ENCODE measurements at regions not wholly inside any gene's neighbourhood (a gene's known extent, or its start where the extent isn't known, plus 50 kb on each side); places are given as distances from the start of the nearest gene placed in this dataset.
"Not testable (repeated sequence)": the region's sequence is repeated elsewhere in the genome, so short reads cannot be mapped to it uniquely, and the experiment has no call there.

GRCh38 chr11:87970762-87971161, 204.5 kb downstream of the RAB38 start:
- DNase-seq: no peak

- DNase-seq: no peak
Measured at GRCh38 chr11:87967459-87967858, 207.8 kb downstream of the RAB38 start.

DNA sequence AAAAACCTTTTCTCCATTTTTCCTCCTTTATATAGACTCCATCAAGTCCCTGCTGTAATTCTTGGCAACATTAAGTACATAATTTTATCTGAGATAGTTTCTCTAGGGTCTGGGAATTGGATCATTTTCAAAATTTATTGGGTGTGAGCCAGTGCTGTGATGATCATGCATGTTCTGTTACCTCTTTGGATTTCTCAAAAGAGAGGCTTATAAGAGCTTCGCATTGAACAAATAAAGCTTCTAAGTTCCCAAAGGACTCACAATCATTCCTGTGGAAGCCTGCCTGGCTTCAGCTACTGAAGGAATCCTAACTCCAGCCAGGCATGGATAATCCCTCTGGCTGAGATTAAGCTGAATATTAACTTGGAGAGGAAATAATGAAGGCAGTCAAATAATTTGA, 208.5 kb downstream of the RAB38 start:
- DNase-seq: no peak

GRCh38 chr11:87966216-87966615, 209.0 kb downstream of the RAB38 start:
- DNase-seq: no peak

DNA sequence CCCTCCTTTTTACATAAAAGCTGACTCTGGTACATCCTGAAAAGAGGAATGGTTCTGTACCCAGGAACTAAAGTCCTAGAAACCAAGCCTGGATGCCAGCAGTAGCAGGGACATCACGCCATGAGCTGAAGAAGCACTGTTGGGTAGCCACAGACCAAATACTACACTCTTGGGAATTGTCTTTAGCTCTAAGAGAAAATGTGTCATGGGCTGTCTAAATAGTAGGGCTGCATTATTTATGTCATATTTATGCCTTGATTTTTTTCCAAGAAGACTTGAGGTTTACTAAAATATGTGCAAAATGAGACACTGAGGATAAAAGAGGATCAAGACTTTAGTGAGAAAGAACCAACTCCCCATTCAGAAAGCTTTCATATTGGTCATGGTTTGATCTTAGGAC, 213.6 kb downstream of the RAB38 start:
- DNase-seq: no peak

- no peak for DNase-seq
Measured at GRCh38 chr11:87957961-87958360, 217.3 kb downstream of the RAB38 start.

- DNase-seq: no peak
Measured at GRCh38 chr11:87954476-87954875, 220.8 kb downstream of the RAB38 start.

- DNase-seq: no peak
Measured at GRCh38 chr11:87942786-87943185, 232.5 kb downstream of the RAB38 start.

GRCh38 chr11:87934182-87934581, 241.1 kb downstream of the RAB38 start:
- no peak for DNase-seq

DNA sequence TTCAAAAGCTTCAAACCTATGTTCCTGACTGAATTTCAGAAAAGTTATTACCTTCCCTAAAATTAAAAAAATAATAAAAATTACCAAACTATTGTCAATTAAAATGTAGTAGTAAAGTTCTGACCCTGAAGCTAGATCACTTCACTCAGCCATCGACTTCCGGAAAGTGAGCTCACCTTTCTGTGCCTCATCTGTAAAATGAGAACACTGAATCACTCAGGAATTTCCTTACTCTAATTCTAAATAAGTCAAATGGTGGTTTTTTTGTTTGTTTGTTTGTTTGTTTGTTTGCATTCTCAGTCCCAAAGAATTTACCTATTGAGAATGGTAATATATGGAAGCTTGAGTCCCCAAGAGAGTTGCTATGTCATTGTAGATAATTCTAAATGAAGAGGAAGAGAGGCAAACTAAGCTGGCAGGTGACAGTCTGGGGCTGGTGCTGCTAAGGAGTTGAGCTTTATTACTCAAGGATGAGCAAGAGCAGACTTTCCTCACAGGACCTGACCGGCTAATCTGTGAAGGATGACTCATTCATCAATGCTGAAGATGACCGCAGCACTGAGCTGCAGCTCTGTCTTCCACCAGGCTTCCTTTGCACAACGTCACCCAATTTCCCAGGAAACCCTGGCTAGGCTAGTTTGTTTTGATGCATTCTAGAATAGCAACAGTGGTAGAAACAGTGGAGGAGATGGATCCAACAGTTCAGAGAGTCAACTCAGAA, 248.8 kb downstream of the RAB38 start:
- no peak for DNase-seq

GRCh38 chr11:87924125-87924524, 251.1 kb downstream of the RAB38 start:
- no peak for DNase-seq

DNA sequence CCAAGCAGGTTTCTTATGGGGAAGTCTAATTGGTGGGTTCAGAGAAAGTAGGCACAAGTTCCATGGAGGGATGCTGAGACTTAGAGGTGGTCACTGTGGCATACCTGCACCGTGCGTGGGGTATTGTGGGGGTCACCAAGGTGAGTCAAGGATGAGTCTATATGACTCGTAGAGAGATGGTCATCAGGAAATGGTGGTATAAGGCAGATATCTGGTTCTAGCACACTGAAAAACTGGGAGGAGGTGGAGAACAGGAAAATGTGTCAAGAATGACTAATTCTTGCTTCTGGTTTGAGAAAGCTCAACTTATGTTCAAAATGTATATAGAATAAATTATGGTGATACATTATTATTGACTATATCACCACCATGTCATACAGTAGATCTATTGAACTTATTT, 258.1 kb downstream of the RAB38 start:
- no peak for DNase-seq

DNA sequence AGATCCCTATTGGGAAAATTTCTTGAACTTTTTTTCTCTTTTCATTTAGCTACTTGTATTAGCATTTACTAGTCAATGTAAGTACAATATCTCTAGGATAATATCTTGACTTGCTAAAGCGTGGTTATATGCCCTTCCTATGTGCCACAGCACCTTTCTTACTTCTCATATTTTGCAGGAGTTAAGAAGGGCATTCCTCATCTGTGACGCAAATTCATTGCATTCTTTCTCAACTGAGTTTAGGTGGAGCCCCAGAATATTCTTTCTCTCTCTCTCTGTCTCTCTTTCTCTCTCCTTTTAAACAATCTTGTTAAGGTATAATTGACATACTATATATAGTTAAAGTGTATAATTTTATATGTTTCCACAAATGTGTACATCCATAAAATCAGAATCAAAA, 266.1 kb downstream of the RAB38 start:
- DNase-seq: no peak

GRCh38 chr11:87908086-87908485, 267.2 kb downstream of the RAB38 start:
- DNase-seq: no peak

- DNase-seq: no peak
Measured at GRCh38 chr11:87903345-87903744, 271.9 kb downstream of the RAB38 start.

- DNase-seq: no peak
Measured at GRCh38 chr11:87901341-87901740, 273.9 kb downstream of the RAB38 start.

DNA sequence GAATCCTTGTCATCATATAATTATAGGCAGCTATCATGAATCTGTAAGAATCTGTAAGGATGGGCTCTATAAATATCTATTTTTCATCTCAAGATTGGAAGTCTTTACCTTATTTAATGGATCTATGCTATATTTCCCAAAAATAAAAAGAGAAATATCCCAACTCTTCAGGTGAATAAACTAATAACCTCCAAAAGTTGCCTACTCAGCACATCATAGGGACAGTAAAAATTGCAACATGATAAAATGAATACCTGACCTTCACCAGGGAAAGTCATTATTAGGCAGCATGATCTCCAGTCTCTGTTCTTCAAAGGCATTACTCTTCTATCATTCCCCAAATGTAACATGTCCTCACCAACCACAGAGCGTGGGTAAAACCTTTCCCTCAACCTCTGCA, 277.3 kb downstream of the RAB38 start:
- DNase-seq: no peak

- no peak for DNase-seq
Measured at GRCh38 chr11:87897071-87897470, 278.2 kb downstream of the RAB38 start.

- DNase-seq: no peak
Measured at GRCh38 chr11:87894961-87895360, 280.3 kb downstream of the RAB38 start.

- no peak for DNase-seq
Measured at GRCh38 chr11:87892291-87892690, 283.0 kb downstream of the RAB38 start.

GRCh38 chr11:87889126-87889525, 286.1 kb downstream of the RAB38 start:
- DNase-seq: no peak

GRCh38 chr11:87885084-87885483, 290.2 kb downstream of the RAB38 start:
- DNase-seq: not testable (repeated sequence)

- no peak for DNase-seq
Measured at GRCh38 chr11:87879118-87879517, 296.1 kb downstream of the RAB38 start.

DNA sequence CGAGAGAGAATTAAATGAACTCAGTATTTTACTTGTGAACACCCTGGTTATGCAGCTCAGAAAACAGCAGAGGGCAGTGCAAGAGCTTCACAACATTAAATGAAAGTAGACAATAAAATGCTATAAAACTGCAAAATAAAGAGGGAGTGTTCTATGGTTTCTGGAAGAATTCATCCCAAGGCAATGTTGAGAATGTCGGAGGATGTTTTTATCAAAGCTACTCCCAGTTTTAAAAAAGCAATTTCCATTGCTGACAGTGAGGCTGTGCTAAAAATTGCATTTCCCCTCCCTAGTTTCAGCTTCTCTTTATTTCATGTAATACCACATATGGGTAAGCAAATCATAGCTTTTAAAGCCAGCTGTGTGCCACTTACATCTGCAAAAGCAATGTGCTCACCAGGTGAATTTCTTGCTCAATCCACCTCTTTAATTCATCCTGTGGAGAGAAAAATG, 296.8 kb downstream of the RAB38 start:
- DNase-seq: no peak

DNA sequence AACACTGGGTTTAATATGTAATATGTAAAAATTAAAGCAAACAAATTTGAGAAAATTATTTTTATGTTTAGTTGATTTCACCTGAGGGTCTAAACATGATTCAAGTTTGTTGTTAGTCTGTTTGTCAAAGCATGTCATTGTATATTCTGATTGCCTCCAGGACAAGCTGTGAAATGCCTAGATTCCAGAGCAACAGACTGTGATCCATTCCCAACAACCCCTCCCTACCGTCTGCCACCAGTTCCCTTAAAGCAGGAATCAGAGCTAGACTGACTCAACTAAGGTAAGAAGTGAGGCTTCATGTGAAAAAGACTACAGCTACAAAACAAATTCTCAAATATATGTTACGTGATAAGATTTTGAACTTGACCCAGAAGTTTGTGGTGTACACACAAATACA, 304.2 kb downstream of the RAB38 start:
- no peak for DNase-seq

All from NCI-H1417 treated with DMSO at 0.1 percent for 48 hours (cell line).